Lung (tissue), 11 donors: ENCODE measurements at regions not wholly inside any gene's neighbourhood (a gene's known extent, or its start where the extent isn't known, plus 50 kb on each side); places are given as distances from the start of the nearest gene placed in this dataset.

Experiments used
- ATAC-seq: fragments of 200-7000 bp; cut with Tn5 transposase; one replicate; pipeline ENCODE4 v1.9.1; 2020; ENCODE audit warnings: moderate number of reproducible peaks; ENCODE audit not compliant: insufficient read depth, low FRiP score
- DNase-seq, 3 donors: peaks; one replicate each; pipeline ENCODE4 v3.0.0-alpha.2; 2013 to 2017
- H3K27ac ChIP-seq, 2 donors: one replicate each; pipeline ENCODE4 v1.5.1; 2013; ENCODE audit warnings: mild to moderate bottlenecking in 2 of 2, moderate library complexity in 2 of 2, control low read depth in 1 of 2, inconsistent platforms in 1 of 2, low read depth in 1 of 2, low read length in 1 of 2
- H3K27me3 ChIP-seq, 3 donors: one replicate each; pipeline ENCODE4 v1.5.1; 2013; ENCODE audit warnings: low read length in 2 of 3; ENCODE audit not compliant: control insufficient read depth in 3 of 3, insufficient read depth in 3 of 3
- H3K36me3 ChIP-seq, 4 donors: one replicate each; pipeline ENCODE4 v1.5.1; 2013; ENCODE audit warnings: low read length in 4 of 4, mild to moderate bottlenecking in 1 of 4, moderate library complexity in 1 of 4; ENCODE audit not compliant: control insufficient read depth in 4 of 4, insufficient read depth in 4 of 4
- H3K4me1 ChIP-seq, 5 donors: one replicate each; pipeline ENCODE4 v1.5.1; 2013; ENCODE audit warnings: low read length in 5 of 5, mild to moderate bottlenecking in 2 of 5, moderate library complexity in 1 of 5; ENCODE audit not compliant: control insufficient read depth in 5 of 5, insufficient read depth in 5 of 5
- H3K4me3 ChIP-seq: one replicate; pipeline ENCODE4 v1.5.1; 2013; ENCODE audit warnings: mild to moderate bottlenecking, control low read depth, moderate library complexity
- H3K9ac ChIP-seq, 2 donors: one replicate each; pipeline ENCODE4 v1.5.1; 2013; ENCODE audit warnings: low read length in 2 of 2, control low read depth in 1 of 2; ENCODE audit not compliant: insufficient read depth in 1 of 2
- H3K9me3 ChIP-seq, 4 donors: one replicate each; pipeline ENCODE4 v1.5.1; 2013; ENCODE audit warnings: low read length in 3 of 4, mild to moderate bottlenecking in 1 of 4, moderate library complexity in 1 of 4; ENCODE audit not compliant: control insufficient read depth in 4 of 4, insufficient read depth in 3 of 4
- CTCF ChIP-seq: IDR thresholded peaks from 2 replicates; pipeline ENCODE4 v1.5.1; 2012; ENCODE audit warnings: mild to moderate bottlenecking; ENCODE audit errors: control extremely low read depth, extremely low read depth
- WGBS, 2 donors: extraction: QIAGEN DNeasy Blood & Tissue Kit; methylation state at CpG; one replicate each; pipeline ENCODE4 v1.1.7; 2013; 5-methylcytosine and 5-hydroxymethylcytosine counted together
- donor health status: control.
- donor health status: control.
- donor health status: Bipolar disorder and iron deficiency.
- donor health status: healthy.
- donor health status: DM: yes; HTN: yes; CAD: no.

GRCh38 chr5:56443826-56444225 lies 210.7 kb upstream of the ANKRD55 start:
- Histone ChIP-seq H3K27me3 (no peaks in the 10 kb centered on the region), H3K4me3 (no peak overlapping the region), H3K4me1 (peaks cover 0 to 10% (median 0%) of the 10 kb centered on the region in 5 donors), H3K9me3 (no peaks in the 10 kb centered on the region), H3K27ac (no peak overlapping the region), H3K9ac (no peak overlapping the region), H3K36me3 (no peaks in the 10 kb centered on the region)
- 90 to 95% methylated on average over 2 of the region's 2 CpGs for WGBS, 2 donors
- no peak for TF ChIP-seq CTCF
- DNase-seq (no peak), ATAC-seq (no peak)

DNA sequence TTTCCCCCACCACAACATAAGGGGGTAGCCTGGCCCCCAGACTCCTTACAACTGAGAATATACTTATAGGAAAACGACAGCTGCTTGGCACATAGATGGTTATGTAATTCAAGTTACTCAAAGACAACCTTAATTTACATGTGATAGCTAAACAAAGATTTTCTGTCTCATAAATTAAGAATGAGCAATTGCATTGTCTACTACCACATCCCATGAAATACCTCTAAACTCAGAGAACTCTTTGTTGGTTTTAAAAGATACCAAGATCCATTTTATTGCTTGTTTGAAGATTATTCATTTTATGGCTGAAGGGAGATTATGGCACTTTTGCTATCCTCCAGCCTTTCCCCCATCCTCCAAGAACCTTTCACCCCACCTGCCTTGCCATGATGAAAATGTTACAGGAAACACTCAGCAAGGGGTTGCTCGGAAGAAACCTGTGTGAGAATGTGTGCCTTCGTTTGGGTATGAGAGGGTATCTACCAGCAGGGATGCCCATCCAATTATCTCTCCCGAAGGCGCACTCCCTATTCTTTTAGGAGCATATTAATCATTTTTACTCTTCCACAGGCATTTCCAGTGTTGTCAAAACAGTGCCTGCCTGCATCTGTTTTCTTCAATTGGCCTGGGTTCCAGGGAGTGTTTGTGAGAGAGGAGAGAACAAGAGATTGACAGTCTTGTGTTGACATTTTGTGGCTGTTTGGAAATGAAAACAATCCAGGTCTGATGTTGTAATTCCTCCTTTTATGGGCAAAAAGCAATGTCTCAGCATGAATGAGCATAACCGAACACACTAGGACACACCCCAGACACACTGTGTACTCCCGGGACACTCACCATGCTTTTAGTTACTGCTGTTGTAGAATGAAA lies 208.0 kb upstream of the ANKRD55 start:
- no peak for TF ChIP-seq CTCF
- Histone ChIP-seq H3K36me3 (no peaks in the 10 kb centered on the region), H3K9me3 (no peaks in the 10 kb centered on the region), H3K27me3 (no peaks in the 10 kb centered on the region), H3K9ac (no peak overlapping the region), H3K4me3 (no peak overlapping the region), H3K4me1 (peaks cover 0 to 11% (median 0%) of the 10 kb centered on the region in 5 donors), H3K27ac (no peak overlapping the region)
- ATAC-seq, result peak; percentile 75
- peak in 2 of 3 donors; percentile 79 to 87 for DNase-seq
- WGBS, 2 donors, result 70 to 76% methylated on average over 7 of the region's 7 CpGs

- Histone ChIP-seq H3K9me3 (peaks cover 0 to 4% (median 1%) of the 10 kb centered on the region in 4 donors), H3K9ac (no peak overlapping the region), H3K27ac (no peak overlapping the region), H3K4me3 (no peak overlapping the region), H3K27me3 (no peaks in the 10 kb centered on the region), H3K36me3 (no peaks in the 10 kb centered on the region), H3K4me1 (peaks cover 0 to 6% (median 1%) of the 10 kb centered on the region in 5 donors)
- 85 to 99% methylated on average over 3 of the region's 3 CpGs for WGBS, 2 donors
- DNase-seq (no peak), ATAC-seq (no peak)
- no peak for TF ChIP-seq CTCF
Observed at GRCh38 chr5:56434986-56435385, 201.9 kb upstream of the ANKRD55 start.
